NCI-H2081 (cell line): ENCODE measurements at regions not wholly inside any gene's neighbourhood (a gene's known extent, or its start where the extent isn't known, plus 50 kb on each side); places are given as distances from the start of the nearest gene placed in this dataset.

Source experiments
- DNase-seq, 2 experiments: peaks; one replicate each; lab custom pipeline; 2025; lab: John Stamatoyannopoulos, UW

GRCh38 chr9:10674586-10674985 lies 61.8 kb upstream of the PTPRD start:
- no peak for DNase-seq

DNA sequence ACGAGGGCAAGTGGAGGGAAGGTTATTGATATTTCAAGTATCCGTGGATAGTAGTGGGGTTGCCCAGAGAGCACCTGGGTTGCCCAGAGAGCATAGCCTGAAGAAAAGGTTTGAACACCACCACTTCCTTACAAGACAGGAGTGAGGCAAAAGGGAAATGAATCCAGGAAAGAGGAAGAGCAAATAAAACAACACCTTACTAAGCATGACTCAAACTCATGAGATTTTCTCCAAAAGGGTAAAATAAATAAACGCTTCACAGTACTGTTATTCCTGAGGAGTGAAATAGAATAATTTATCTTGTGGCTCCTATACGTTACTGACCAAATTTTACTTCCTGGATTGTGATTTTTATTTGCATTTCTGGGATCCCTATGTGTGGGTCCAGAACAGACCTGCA lies 65.2 kb upstream of the PTPRD start:
- DNase-seq: no peak

- no peak for DNase-seq
These were observed 66.0 kb upstream of the PTPRD start for GRCh38 chr9:10678790-10679189.

GRCh38 chr9:10686943-10687342 lies 74.1 kb upstream of the PTPRD start:
- no peak for DNase-seq

DNA sequence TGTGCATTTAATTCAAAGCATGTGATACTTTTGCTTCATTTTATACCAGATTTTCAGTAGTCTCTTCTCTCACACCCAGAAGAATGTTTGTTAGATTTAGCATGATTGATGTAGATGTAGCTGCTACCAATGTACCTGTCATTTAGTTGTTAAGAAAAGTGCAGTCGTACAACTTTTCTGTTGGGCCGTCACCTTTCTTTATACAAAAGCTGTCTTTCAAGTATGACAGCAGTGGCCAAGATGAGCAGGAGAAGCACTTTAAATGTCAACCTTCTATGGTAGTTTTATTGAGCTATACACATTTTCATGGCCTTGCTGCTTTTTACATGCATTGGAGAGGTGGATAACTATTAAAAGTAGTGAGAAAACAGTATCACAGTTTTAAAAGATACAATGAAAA lies 77.7 kb upstream of the PTPRD start:
- DNase-seq: no peak

DNA sequence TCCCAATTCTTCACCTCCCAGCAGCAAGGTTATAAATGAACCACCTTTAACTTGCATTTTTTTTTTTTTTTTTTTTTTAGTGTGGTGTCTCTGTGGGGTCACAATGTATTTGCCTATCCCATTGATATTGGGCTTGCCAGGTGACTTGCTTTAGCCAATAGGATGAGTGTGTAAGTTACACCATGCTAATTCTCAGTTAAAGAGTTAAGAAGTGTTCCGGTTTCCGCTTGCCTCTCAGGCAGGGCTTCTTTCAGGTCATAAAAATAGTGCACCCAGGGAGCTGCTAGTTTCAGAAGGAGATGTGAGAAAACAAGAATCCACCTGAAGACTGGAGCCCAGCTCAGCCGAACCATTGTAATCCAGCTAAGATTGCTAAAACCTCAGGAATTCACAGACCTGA lies 84.2 kb upstream of the PTPRD start:
- no peak for DNase-seq

DNA sequence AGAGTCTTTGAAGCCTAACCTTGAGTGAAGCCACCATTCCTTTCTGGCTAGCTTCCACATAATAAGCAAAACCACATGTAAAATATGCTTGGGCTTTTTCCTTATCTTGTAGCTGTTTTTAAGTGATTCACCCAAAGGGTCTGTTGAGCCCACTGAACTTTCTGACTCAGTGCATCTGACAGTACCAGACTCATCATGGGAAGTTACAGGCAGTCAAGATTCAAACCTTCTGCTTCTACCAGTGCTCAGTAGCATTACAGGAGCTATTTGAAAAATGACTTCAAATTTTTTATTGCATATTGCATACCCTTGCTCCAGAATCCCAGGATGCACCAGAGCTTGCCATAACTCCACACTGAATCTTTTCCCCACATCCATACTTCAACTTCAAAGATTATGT lies 87.5 kb upstream of the PTPRD start:
- no peak for DNase-seq

- peak in 1 of 2 experiments; percentile 26 for DNase-seq
These were observed 88.1 kb upstream of the PTPRD start for GRCh38 chr9:10700915-10701314.

DNA sequence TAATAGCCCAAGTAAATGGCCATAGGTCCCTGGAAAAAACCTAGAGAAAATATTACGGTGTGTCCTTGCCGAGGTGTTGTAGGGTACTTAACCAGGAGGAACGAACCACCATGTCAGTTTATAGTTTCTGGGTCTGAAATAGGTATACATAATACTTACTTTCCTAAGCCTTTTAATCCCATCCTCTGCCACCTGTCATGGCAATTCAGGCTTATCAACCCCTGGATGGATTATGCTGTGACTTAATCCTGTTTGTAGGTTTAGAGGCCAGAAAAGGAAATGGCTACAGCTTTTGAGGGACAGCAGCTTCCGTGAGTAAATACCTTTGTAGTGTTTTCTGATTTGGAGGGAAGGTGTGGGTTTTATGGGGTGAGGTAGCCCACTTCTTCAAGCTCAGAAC lies 89.1 kb upstream of the PTPRD start:
- no peak for DNase-seq

DNA sequence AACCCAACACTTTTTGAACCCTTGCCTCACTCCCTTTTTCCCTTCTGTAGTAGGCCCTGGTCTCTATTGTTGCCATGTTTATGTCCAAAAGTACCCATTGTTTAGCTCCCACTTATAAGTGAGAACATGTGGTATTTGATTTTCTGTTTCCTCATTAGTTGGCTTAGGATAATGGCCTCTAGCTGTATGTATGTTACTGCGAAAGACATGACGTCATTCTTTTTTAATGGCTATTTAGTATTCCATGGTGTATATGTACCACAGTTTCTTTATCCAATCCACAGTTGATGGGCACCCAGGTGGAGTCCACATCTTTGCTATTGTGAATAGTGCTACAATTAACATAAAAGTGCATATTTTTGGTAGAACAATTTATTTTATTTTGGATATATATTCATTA lies 90.3 kb upstream of the PTPRD start:
- DNase-seq: no peak

DNA sequence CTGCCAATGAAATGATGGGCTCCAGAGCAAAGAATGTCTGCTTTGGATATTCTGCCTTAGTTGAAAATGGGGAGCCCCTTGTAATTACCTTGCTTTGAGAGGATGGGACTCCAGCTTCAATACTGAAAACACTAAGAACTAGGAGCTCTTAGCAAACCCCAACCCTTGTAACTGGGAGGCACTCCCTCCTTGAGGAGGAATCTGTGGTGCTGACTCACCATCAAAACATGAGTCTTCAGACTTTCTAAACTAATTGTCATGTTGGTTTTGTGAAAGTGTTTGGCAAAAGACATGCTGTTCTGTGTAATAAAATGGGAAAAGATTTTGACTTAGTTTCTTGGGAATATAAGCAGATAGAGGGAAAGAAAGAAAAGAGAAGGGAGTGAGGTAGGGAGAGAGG lies 91.9 kb upstream of the PTPRD start:
- no peak for DNase-seq

- no peak for DNase-seq
These were observed 92.6 kb upstream of the PTPRD start for GRCh38 chr9:10705383-10705782.

DNA sequence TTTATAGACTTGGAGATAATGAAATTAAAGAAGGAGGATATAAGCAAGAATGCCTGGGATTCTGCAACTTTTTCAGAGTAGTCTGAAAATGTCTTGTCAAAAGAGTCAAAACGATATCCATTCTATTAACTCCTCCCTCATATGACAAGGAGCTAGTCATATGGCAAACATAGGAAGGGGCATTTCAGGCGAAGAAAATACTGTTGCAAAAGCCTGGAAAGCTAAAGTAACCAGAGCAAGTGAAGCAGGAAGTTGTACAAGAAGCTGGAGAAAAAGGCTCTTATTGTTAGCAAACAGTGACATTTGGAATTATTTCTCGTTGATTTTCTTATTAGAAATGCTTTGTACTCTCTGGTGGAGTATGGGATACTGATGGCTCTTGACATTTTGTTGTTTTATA lies 94.0 kb upstream of the PTPRD start:
- no peak for DNase-seq

- DNase-seq: no peak
These were observed 108.5 kb upstream of the PTPRD start for GRCh38 chr9:10721301-10721700.

- DNase-seq: no peak
These were observed 116.4 kb upstream of the PTPRD start for GRCh38 chr9:10729213-10729612.

GRCh38 chr9:10744669-10745068 lies 131.9 kb upstream of the PTPRD start:
- no peak for DNase-seq

DNA sequence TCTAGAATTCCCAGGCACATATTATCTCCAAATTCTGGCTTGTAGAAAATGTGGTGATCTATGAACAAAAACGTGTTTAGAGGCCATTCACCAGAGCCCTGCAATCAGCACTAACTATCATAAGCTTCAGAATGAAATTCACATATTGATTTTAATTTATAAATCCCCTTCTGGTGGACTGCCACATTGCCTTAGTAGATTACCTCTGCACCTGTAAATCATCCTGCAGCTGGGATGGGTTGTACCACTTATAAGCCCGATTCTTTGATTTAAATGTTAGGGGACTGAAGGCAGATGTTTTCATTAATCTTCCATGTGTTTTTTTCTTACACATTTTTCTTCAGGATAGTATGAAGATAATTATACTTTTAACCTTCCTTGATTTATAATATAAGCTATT lies 140.7 kb upstream of the PTPRD start:
- no peak for DNase-seq

DNA sequence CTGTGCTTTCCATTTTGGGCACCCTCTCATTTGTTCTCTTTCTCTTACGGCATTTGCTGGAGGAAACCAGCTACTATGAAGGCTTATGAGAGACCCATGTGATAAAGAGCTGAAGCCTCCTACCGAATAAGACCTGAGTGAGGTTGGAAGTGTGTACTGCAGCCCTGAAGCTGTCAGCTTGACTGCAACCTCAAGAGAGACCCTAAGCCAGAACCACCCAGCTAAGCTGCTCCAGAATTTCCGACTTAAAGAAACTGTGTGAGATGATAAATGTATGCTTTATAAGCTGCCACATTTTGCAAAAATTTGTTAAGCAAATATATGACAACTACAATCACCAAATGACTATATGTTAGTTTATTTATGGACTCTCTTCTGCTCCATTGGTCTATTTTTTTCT lies 151.7 kb upstream of the PTPRD start:
- DNase-seq: no peak

GRCh38 chr9:10773136-10773535 lies 160.3 kb upstream of the PTPRD start:
- DNase-seq: no peak

DNA sequence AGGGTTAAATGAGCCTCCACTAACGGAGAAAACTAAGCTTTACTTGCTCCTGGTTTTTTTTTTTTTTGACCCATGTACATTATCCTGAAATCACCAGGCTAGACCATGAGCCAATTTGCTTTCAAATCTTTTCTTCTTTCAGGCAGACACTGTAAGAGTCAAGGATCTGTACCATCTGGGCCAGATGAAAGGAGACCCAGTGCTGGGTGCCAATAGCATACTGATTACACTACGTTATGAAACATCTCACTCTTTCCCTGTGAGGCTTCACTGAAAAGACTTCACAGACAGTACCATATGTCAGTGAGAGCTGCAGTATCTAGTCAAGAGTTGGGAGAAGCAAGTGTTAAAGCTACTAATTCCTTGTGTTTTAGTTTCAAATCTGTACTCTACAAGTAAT lies 161.2 kb upstream of the PTPRD start:
- no peak for DNase-seq

DNA sequence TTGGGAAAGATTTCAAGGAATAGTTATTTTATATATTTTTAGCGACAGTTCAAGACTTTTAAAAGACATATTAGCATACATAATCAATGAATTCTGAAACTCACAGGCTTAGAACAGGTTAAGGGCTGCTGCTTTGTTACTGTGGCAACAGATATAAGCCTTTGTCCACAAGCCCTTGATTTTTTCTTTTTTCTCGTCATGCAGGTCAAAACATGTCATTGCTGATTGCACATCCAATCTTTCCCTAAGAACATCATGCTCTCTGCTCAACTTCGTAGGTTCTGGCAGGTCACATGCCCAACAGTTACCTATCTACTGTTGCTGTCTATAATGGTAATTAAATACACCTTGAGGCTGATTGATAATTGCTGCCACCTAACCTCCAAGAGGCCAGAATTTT lies 172.5 kb upstream of the PTPRD start:
- no peak for DNase-seq

DNA sequence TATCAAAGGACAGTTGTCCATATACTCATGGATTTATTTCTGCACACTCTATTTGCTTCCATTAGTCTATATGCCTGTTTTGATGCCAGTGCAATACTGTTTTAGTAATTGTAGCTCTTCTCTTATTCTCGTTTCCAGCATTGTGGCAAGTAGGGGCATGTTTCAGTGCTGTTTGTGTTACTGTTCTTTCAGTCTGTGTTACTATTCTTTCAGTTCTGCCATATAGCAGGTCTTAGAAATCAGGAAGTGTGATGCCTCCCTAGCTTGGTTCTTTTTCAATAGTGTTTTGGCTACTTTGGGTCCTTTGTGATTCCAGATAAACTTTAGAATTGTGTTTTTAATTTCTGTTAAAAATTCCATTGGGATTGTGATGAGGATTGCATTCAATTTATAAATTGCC lies 180.5 kb upstream of the PTPRD start:
- DNase-seq: no peak

DNA sequence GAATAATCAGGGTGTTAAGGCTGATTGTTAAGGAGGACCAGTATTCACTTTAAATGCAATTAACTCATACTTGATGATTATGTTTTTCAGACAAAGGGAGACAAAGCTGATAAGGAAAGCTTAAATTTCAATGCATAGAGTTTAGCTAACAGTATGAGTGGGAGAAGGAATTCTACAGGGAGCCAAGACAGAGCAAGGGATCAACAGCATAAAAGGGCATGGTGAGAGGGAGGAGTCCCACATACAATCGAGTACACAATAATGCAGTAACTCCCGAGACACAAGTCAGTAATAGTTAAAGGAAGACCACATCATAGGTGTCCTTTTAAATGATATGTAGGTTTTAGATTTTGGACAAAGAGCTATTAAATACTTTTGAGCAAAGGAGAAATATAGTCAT lies 191.7 kb upstream of the PTPRD start:
- no peak for DNase-seq

DNA sequence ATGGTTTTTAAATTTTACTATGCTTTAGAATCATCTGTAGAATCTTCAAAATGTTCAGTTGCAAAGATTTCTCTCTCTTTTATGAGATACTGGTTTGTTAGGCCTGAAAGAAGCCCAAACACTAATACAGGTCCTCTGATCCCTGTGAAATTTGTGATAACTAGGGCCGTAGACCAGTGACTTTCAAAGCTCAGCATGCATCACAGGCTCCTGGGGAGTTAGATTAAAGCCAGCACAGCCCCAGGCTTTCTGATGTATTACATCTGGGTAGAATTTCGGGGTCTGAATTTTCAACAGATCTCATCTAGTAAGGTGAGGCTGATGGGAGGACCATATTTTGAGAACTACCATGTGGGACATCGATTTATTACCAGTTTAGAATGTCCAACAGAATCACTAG lies 194.1 kb upstream of the PTPRD start:
- no peak for DNase-seq

DNA sequence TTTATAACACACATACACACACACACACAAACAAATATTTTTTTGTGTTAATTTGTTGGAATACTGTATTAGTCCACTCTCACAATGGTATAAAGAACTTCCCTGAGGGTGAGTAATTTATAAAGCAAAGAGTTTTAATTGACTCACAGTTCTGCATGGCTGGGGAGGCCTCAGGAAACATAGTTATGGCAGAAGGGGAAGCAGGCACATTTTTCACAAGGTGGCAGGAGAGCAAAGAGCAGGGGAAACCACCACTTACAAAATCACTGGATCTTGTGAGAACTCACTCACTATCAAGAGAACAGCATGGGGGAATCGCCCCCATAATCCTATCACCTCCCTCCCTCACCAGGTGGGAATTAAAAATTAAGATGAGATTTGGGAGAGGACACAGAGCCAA lies 205.4 kb upstream of the PTPRD start:
- no peak for DNase-seq
